Stimulated activated CD4-positive, alpha-beta T cell treated with anti-CD3 and anti-CD28 coated beads, Interleukin-2, amount 100 ng/mL, for 4 hours (primary cell): ENCODE measurements at regions not wholly inside any gene's neighbourhood (a gene's known extent, or its start where the extent isn't known, plus 50 kb on each side); places are given as distances from the start of the nearest gene placed in this dataset.
A peak's percentile ranks its signal among the peaks of the same experiment; 100 is the strongest.

ENCODE experiments used
- DNase-seq: peaks from one replicate; pipeline ENCODE4 v3.0.0-alpha.2; 2020; ENCODE audit warnings: low read depth

- no peak for DNase-seq
Measured at GRCh38 chr16:17544785-17545184, 74.0 kb upstream of the XYLT1 start.

GRCh38 chr16:17544304-17544703 is 73.5 kb upstream of the XYLT1 start:
- DNase-seq, result no peak

GRCh38 chr16:17543073-17543472 is 72.3 kb upstream of the XYLT1 start:
- no peak for DNase-seq

- no peak for DNase-seq
Measured at GRCh38 chr16:17541324-17541723, 70.6 kb upstream of the XYLT1 start.

DNA sequence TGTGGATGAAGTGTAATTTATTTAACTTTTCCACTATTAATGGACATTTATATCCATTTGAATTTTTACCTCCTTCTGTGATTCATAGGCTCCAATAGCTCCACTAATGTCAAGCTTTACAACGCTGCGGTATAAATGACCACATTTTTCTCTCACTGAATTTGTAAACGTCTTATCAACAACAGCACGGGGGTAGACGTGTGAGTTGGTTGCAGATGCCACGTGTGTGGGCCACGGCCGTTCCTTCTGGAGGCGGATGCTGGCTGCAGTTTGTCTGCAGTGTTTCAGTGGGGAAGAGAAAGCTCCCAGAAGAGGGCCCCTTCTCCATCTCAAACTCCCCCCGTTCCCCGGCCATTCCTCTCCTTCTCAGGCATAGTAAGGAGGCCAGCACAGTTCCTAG is 68.2 kb upstream of the XYLT1 start:
- DNase-seq, result no peak

DNA sequence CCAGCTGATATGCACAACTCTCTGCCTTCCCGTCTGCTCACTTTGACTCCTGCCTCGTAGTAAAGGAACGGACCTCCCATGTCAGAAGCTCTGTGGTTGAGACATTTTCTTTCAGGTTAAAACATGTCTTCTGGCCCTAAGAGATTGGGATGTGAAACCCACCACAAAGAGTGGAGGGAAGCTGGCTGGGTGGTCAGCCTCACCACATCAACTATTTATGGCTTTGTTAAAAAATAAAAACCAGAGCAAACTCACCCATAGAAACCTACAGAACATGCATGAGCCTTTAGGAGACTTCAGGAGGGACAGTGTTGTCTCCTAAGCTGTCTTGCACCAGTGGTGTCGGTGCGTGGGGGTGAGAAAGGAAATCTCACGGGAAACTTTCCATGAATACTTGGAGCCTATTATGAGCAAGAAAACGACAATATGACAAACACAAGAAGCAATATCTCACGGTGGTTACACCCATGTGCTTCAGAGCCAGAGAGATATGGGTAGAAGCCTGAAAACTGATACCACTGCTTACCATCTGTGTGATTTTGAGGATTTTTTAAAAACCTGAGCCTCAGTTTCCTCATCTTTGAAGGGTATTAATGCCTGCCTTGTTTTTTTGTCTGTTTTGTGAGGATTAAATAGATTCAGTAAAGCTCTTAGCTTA is 61.7 kb upstream of the XYLT1 start:
- DNase-seq, result no peak

DNA sequence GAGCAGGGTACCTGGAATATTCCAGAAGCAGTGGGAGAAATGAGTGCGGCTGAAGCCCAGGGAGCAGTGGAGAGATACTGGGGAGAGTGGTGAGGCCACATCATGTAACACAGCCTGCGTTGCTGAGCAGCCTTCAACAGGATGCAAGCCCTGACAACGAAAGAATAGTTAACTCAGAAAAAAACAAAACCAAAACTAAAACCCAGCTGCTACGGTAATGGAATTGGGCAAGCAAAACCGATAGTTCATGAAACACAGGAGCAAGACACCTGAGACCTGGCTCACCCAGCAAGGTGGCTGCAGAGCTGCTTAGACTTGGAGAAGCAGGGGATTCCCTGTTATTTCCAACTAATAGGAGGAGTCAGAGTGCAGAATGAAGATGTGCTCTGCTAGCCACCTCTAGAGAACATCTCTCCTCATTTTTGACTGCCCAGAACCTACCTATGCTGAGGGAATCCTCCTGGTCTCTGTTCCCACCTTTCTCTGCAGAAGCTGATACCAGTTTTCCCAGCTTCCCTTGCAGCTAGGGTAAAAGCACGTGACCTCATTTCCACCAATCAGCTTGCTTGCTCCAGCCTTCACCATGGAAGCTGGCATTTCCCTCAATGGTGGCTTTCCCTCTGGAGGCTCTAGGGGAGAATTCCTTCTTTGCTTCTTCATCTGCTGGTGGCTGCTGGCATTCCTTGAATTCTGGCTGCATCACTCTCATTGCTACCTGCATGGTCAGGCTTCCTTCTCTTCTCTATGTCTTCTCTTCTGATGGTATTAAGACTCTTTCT is 59.4 kb upstream of the XYLT1 start:
- peak; percentile 6 for DNase-seq

- DNase-seq, result no peak
Measured at GRCh38 chr16:17526956-17527937, 56.5 kb upstream of the XYLT1 start.

- DNase-seq, result no peak
Measured at GRCh38 chr16:17524656-17525055, 53.9 kb upstream of the XYLT1 start.

GRCh38 chr16:17520561-17520960 is 49.8 kb upstream of the XYLT1 start:
- no peak for DNase-seq
